Natural killer cell treated with Interleukin-12 subunit alpha and Interleukin-12 subunit beta and Interleukin-15 and Interleukin-18, amount 100 ng/mL, for 72 hours (primary cell): ENCODE measurements at regions not wholly inside any gene's neighbourhood (a gene's known extent, or its start where the extent isn't known, plus 50 kb on each side); places are given as distances from the start of the nearest gene placed in this dataset.
"Not testable (repeated sequence)": the region's sequence is repeated elsewhere in the genome, so short reads cannot be mapped to it uniquely, and the experiment has no call there.

Experiments
- ATAC-seq, 2 donors: fragments of 150-1000 bp; cut with Tn5 transposase in 1 of 2; sonication (Bioruptor Pico), chemical (Tn5 transposase) in 1 of 2; 2 replicates each; pipeline ENCODE4 v1.10.0; 2021
- DNase-seq: peaks from one replicate; pipeline ENCODE4 v3.0.0; 2022; ENCODE audit warnings: low spot score
- H3K27ac Mint-ChIP-seq, 2 donors: 1 replicate in 1 of 2; 2 replicates in 1 of 2; pipeline ENCODE4 v1.8.0; 2022; ENCODE audit warnings: mixed read lengths in 2 of 2, mild to moderate bottlenecking in 1 of 2, moderate library complexity in 1 of 2
- H3K27me3 Mint-ChIP-seq, 2 donors: 1 replicate in 1 of 2; 2 replicates in 1 of 2; pipeline ENCODE4 v1.8.0; 2022; ENCODE audit warnings: mixed read lengths in 2 of 2
- H3K36me3 Mint-ChIP-seq: one replicate; pipeline ENCODE4 v1.8.0; 2022; ENCODE audit warnings: mixed read lengths
- H3K4me1 Mint-ChIP-seq, 2 donors: 1 replicate in 1 of 2; 2 replicates in 1 of 2; pipeline ENCODE4 v1.8.0; 2022; ENCODE audit warnings: low read depth in 2 of 2, mixed read lengths in 2 of 2, mild to moderate bottlenecking in 1 of 2
- H3K4me3 Mint-ChIP-seq: one replicate; pipeline ENCODE4 v1.8.0; 2022; ENCODE audit warnings: mixed read lengths
- H3K9me3 Mint-ChIP-seq: 2 replicates; pipeline ENCODE4 v1.8.0; 2022; ENCODE audit warnings: mixed read lengths

GRCh38 chr22:19607192-19608002 is 83.2 kb upstream of the CLDN5 start:
- ATAC-seq (no peak), DNase-seq (no peak)
- Mint-ChIP-seq H3K4me3 (no peak overlapping the region), H3K9me3 (no peaks in the 10 kb centered on the region), H3K4me1 (peaks cover 3 to 4% of the 10 kb centered on the region in 2 donors), H3K36me3 (no peaks in the 10 kb centered on the region), H3K27ac (no peak overlapping the region), H3K27me3 (peaks cover 0 to 8% of the 10 kb centered on the region in 2 donors)

GRCh38 chr22:19608003-19608690 is 83.9 kb upstream of the CLDN5 start:
- H3K4me1 Mint-ChIP-seq, result peaks cover 0 to 3% of the 10 kb centered on the region in 2 donors
- H3K36me3 Mint-ChIP-seq, result no peaks in the 10 kb centered on the region
- DNase-seq (no peak), ATAC-seq (no peak)
- no peaks in the 10 kb centered on the region for H3K9me3 Mint-ChIP-seq
- H3K27ac Mint-ChIP-seq, result no peak overlapping the region
- H3K4me3 Mint-ChIP-seq, result no peak overlapping the region
- peaks cover 0 to 8% of the 10 kb centered on the region in 2 donors for H3K27me3 Mint-ChIP-seq

GRCh38 chr22:19609753-19610152 is 85.5 kb upstream of the CLDN5 start:
- H3K27ac Mint-ChIP-seq, ATAC-seq, H3K36me3 Mint-ChIP-seq, DNase-seq, H3K9me3 Mint-ChIP-seq, H3K4me3 Mint-ChIP-seq, H3K4me1 Mint-ChIP-seq: not testable (repeated sequence)
- peaks cover 0 to 16% of the 10 kb centered on the region in 2 donors for H3K27me3 Mint-ChIP-seq

- Mint-ChIP-seq H3K27me3 (peaks cover 0 to 16% of the 10 kb centered on the region in 2 donors), H3K9me3 (no peaks in the 10 kb centered on the region), H3K4me1 (no peaks in the 10 kb centered on the region), H3K4me3 (no peak overlapping the region), H3K36me3 (no peaks in the 10 kb centered on the region), H3K27ac (no peak overlapping the region)
- ATAC-seq (no peak), DNase-seq (no peak)
Measured at GRCh38 chr22:19610518-19611253, 86.5 kb upstream of the CLDN5 start.

- Mint-ChIP-seq H3K27ac (no peak overlapping the region), H3K9me3 (no peaks in the 10 kb centered on the region), H3K4me3 (no peak overlapping the region), H3K27me3 (peaks cover 0 to 14% of the 10 kb centered on the region in 2 donors), H3K36me3 (no peaks in the 10 kb centered on the region), H3K4me1 (no peaks in the 10 kb centered on the region)
- peak in 1 of 2 donors; percentile 22 for ATAC-seq
- no peak for DNase-seq
Measured at GRCh38 chr22:19611590-19611989, 87.4 kb upstream of the CLDN5 start.

- Mint-ChIP-seq H3K27me3 (peaks cover 0 to 8% of the 10 kb centered on the region in 2 donors), H3K9me3 (no peaks in the 10 kb centered on the region), H3K27ac (no peak overlapping the region), H3K4me3 (no peak overlapping the region), H3K4me1 (no peaks in the 10 kb centered on the region), H3K36me3 (no peaks in the 10 kb centered on the region)
- DNase-seq, result no peak
- no peak for ATAC-seq
Measured at GRCh38 chr22:19612866-19613572, 88.8 kb upstream of the CLDN5 start.

GRCh38 chr22:19614536-19614863 is 90.3 kb upstream of the CLDN5 start:
- Mint-ChIP-seq H3K4me3 (no peak overlapping the region), H3K27me3 (peaks cover 0 to 8% of the 10 kb centered on the region in 2 donors), H3K4me1 (no peaks in the 10 kb centered on the region), H3K27ac (no peak overlapping the region), H3K36me3 (no peaks in the 10 kb centered on the region), H3K9me3 (no peaks in the 10 kb centered on the region)
- DNase-seq (no peak), ATAC-seq (no peak)

- no peaks in the 10 kb centered on the region for H3K4me1 Mint-ChIP-seq
- H3K4me3 Mint-ChIP-seq, result no peak overlapping the region
- peaks cover 0 to 8% of the 10 kb centered on the region in 2 donors for H3K27me3 Mint-ChIP-seq
- H3K27ac Mint-ChIP-seq, result no peak overlapping the region
- H3K36me3 Mint-ChIP-seq, result no peaks in the 10 kb centered on the region
- no peaks in the 10 kb centered on the region for H3K9me3 Mint-ChIP-seq
- DNase-seq (no peak), ATAC-seq (no peak)
Measured at GRCh38 chr22:19615001-19615461, 90.8 kb upstream of the CLDN5 start.

GRCh38 chr22:19615867-19616581 is 91.8 kb upstream of the CLDN5 start:
- no peaks in the 10 kb centered on the region for H3K9me3 Mint-ChIP-seq
- peaks cover 0 to 8% of the 10 kb centered on the region in 2 donors for H3K27me3 Mint-ChIP-seq
- H3K4me3 Mint-ChIP-seq, result no peak overlapping the region
- DNase-seq, result no peak
- no peaks in the 10 kb centered on the region for H3K36me3 Mint-ChIP-seq
- ATAC-seq, result no peak
- no peak overlapping the region for H3K27ac Mint-ChIP-seq
- no peaks in the 10 kb centered on the region for H3K4me1 Mint-ChIP-seq

GRCh38 chr22:19619144-19620009 is 94.9 kb upstream of the SEPTIN5 start:
- H3K27ac Mint-ChIP-seq, result no peak overlapping the region
- DNase-seq (no peak), ATAC-seq (no peak)
- no peak overlapping the region for H3K4me3 Mint-ChIP-seq
- no peaks in the 10 kb centered on the region for H3K36me3 Mint-ChIP-seq
- H3K9me3 Mint-ChIP-seq, result no peaks in the 10 kb centered on the region
- no peaks in the 10 kb centered on the region for H3K4me1 Mint-ChIP-seq
- no peaks in the 10 kb centered on the region for H3K27me3 Mint-ChIP-seq

- H3K27me3 Mint-ChIP-seq, result peaks cover 0 to 1% of the 10 kb centered on the region in 2 donors
- H3K4me3 Mint-ChIP-seq, result no peak overlapping the region
- no peak overlapping the region for H3K27ac Mint-ChIP-seq
- H3K9me3 Mint-ChIP-seq, result no peaks in the 10 kb centered on the region
- ATAC-seq (no peak), DNase-seq (no peak)
- no peaks in the 10 kb centered on the region for H3K4me1 Mint-ChIP-seq
- H3K36me3 Mint-ChIP-seq, result no peaks in the 10 kb centered on the region
Measured at GRCh38 chr22:19620742-19621371, 93.4 kb upstream of the SEPTIN5 start.
